ENCODE measurements at regions not wholly inside any gene's neighbourhood (a gene's known extent, or its start where the extent isn't known, plus 50 kb on each side); places are given as distances from the start of the nearest gene placed in this dataset.

DNA sequence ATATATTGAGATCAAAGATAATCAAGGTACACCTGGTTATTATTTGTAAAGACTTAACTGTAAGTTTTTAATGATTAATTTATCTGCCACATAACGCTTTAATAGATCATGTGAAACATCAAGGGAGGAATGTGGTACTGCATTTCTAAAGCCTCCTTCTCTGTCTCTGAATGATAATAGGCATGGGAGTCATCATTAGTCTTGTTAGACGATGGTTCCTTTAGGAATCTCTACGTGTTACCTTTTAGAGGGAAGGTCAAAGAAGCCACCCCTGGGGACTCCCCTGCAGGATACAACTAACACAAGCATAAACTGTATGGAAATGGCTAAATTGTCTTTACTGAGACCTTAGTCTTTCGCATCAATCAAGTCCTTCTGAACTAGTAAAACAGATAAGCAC, 173.6 kb upstream of the MCHR2 start:
- no peak for DNase-seq (ENCODE audit: low spot score)
- TF ChIP-seq, protein P1, sequence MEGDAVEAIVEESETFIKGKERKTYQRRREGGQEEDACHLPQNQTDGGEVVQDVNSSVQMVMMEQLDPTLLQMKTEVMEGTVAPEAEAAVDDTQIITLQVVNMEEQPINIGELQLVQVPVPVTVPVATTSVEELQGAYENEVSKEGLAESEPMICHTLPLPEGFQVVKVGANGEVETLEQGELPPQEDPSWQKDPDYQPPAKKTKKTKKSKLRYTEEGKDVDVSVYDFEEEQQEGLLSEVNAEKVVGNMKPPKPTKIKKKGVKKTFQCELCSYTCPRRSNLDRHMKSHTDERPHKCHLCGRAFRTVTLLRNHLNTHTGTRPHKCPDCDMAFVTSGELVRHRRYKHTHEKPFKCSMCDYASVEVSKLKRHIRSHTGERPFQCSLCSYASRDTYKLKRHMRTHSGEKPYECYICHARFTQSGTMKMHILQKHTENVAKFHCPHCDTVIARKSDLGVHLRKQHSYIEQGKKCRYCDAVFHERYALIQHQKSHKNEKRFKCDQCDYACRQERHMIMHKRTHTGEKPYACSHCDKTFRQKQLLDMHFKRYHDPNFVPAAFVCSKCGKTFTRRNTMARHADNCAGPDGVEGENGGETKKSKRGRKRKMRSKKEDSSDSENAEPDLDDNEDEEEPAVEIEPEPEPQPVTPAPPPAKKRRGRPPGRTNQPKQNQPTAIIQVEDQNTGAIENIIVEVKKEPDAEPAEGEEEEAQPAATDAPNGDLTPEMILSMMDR (IDR thresholded peaks at IDR 0.05), result no peak
- peaks cover 24% of the 10 kb centered on the region for H3K4me1 Mint-ChIP-seq (ENCODE audit: low read depth)
- no peaks in the 10 kb centered on the region for H3K27me3 Mint-ChIP-seq (ENCODE audit: low read depth)
- no peak overlapping the region for H3K27ac Mint-ChIP-seq (ENCODE audit: unreplicated experiment)
- no peaks in the 10 kb centered on the region for H3K36me3 Mint-ChIP-seq (ENCODE audit: low read depth)
- H3K4me3 Mint-ChIP-seq (ENCODE audit: unreplicated experiment), result no peak overlapping the region
- no peaks in the 10 kb centered on the region for H3K9me3 Mint-ChIP-seq (ENCODE audit: low read depth)

DNA sequence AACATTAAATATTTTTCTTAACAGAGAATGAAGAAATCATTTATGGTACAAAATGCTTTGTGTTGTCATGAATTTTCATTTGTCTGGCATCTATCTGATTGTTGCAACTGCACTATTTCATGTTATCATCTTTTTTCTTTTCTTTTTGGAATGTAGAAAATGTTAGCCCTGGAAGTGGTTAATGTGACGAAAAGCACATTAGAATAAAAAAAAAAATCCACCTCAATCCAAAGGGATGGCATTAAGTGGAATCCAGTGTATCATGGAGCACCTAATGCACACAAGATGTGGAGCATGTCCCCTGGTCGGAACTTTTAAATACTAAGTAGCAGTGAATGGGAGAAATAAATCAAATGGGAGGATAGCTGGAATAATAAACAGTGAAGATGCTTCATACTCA, 172.9 kb upstream of the MCHR2 start:
- TF ChIP-seq, protein P1 (IDR thresholded peaks at IDR 0.05), result no peak
- Mint-ChIP-seq H3K9me3 (ENCODE audit: low read depth) (no peaks in the 10 kb centered on the region), H3K27ac (ENCODE audit: unreplicated experiment) (no peak overlapping the region)

GRCh38 chr6:100165442-100165841, 171.4 kb upstream of the MCHR2 start:
- Mint-ChIP-seq H3K4me3 (ENCODE audit: unreplicated experiment) (no peak overlapping the region), H3K4me1 (ENCODE audit: low read depth) (peaks cover 10% of the 10 kb centered on the region), H3K27ac (ENCODE audit: unreplicated experiment) (no peak overlapping the region), H3K9me3 (ENCODE audit: low read depth) (no peaks in the 10 kb centered on the region), H3K36me3 (ENCODE audit: low read depth) (no peaks in the 10 kb centered on the region), H3K27me3 (ENCODE audit: low read depth) (no peaks in the 10 kb centered on the region)
- no peak for DNase-seq (ENCODE audit: low spot score)
- TF ChIP-seq, protein P1 (IDR thresholded peaks at IDR 0.05), result no peak

More for the DNA sequence above, 172.9 kb upstream of the MCHR2 start:
- no peaks in the 10 kb centered on the region for H3K27me3 Mint-ChIP-seq (ENCODE audit: low read depth)
- H3K36me3 Mint-ChIP-seq (ENCODE audit: low read depth), result no peaks in the 10 kb centered on the region
- peaks cover 18% of the 10 kb centered on the region for H3K4me1 Mint-ChIP-seq (ENCODE audit: low read depth)
- DNase-seq (ENCODE audit: low spot score), result no peak
- no peak overlapping the region for H3K4me3 Mint-ChIP-seq (ENCODE audit: unreplicated experiment)

- H3K27ac Mint-ChIP-seq (ENCODE audit: unreplicated experiment), result no peak overlapping the region
- no peak overlapping the region for H3K4me3 Mint-ChIP-seq (ENCODE audit: unreplicated experiment)
- no peak for DNase-seq (ENCODE audit: low spot score)
- no peaks in the 10 kb centered on the region for H3K9me3 Mint-ChIP-seq (ENCODE audit: low read depth)
- H3K36me3 Mint-ChIP-seq (ENCODE audit: low read depth), result no peaks in the 10 kb centered on the region
- peaks cover 10% of the 10 kb centered on the region for H3K4me1 Mint-ChIP-seq (ENCODE audit: low read depth)
- TF ChIP-seq, protein P1 (IDR thresholded peaks at IDR 0.05), result no peak
- H3K27me3 Mint-ChIP-seq (ENCODE audit: low read depth), result no peaks in the 10 kb centered on the region
These were observed 169.0 kb upstream of the MCHR2 start for GRCh38 chr6:100163035-100163434.

DNA sequence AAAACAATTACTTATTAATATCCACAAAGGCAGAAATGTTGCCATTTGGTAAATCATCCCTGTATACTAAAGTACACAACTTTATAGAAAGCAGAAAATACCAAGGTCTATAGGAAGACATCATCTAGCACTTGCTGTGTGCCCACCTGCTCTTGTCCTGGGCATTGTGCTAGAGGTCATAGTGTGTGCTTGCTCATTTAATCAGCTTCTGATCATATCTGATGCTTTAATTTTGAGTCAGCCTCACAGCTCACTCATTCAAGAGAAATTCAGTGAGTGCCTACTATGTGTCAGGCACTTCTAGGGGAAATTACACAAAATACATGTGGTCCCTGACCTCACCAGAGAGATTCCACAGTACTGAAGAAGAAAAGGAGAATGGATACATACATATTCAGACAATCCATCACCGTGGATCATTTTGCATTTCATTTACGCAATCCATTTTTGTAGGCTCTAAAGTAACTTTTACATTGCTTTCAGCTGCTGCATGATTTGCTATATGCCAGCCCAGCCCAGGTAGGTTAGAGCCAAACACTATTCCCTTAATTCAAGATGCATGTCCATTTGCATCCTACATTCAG, 167.9 kb upstream of the MCHR2 start:
- peaks cover 3% of the 10 kb centered on the region for H3K9me3 Mint-ChIP-seq (ENCODE audit: low read depth)
- H3K36me3 Mint-ChIP-seq (ENCODE audit: low read depth), result no peaks in the 10 kb centered on the region
- no peak overlapping the region for H3K4me3 Mint-ChIP-seq (ENCODE audit: unreplicated experiment)
- TF ChIP-seq, protein P1 (IDR thresholded peaks at IDR 0.05), result no peak
- H3K27me3 Mint-ChIP-seq (ENCODE audit: low read depth), result no peaks in the 10 kb centered on the region
- H3K27ac Mint-ChIP-seq (ENCODE audit: unreplicated experiment), result no peak overlapping the region
- no peak for DNase-seq (ENCODE audit: low spot score)
- peaks cover 6% of the 10 kb centered on the region for H3K4me1 Mint-ChIP-seq (ENCODE audit: low read depth)
